ENCODE measurements at regions not wholly inside any gene's neighbourhood (a gene's known extent, or its start where the extent isn't known, plus 50 kb on each side); places are given as distances from the start of the nearest gene placed in this dataset.

GRCh38 chr9:7451062-7451461 lies 348.5 kb downstream of the DMAC1 start:
- Histone ChIP-seq H3K9me3 (ENCODE audit: control insufficient read depth, low read depth, low read length) (no peaks in the 10 kb centered on the region), H4K20me1 (ENCODE audit: control insufficient read depth, extremely low read depth, insufficient read depth, low read length) (no peaks in the 10 kb centered on the region), H3K27ac (ENCODE audit: control insufficient read depth, insufficient read depth, low read length) (no peak overlapping the region), H3K79me2 (ENCODE audit: control insufficient read depth, insufficient read depth, low read length) (no peaks in the 10 kb centered on the region), H3K4me3 (ENCODE audit: control insufficient read depth in 2 of 3, extremely low read depth in 1 of 3, insufficient read depth in 2 of 3, low read depth in 1 of 3, low read length in 3 of 3) (no peak overlapping the region), H3K4me2 (ENCODE audit: control insufficient read depth, extremely low read depth, insufficient read depth, low read depth, low read length) (no peak overlapping the region), H3K36me3 (ENCODE audit: control insufficient read depth in 2 of 2, extremely low read depth in 1 of 2, insufficient read depth in 2 of 2, low read length in 2 of 2) (no peaks in the 10 kb centered on the region), H3K9me1 (ENCODE audit: control insufficient read depth, extremely low read depth, insufficient read depth, low read length) (no peaks in the 10 kb centered on the region), H3K9ac (ENCODE audit: control insufficient read depth, extremely low read depth, insufficient read depth, low read length) (no peak overlapping the region), H2AFZ (ENCODE audit: control insufficient read depth, low read length) (no peak overlapping the region), H3K4me1 (ENCODE audit: control insufficient read depth, extremely low read depth, insufficient read depth, low read length) (no peaks in the 10 kb centered on the region), H3K27me3 (ENCODE audit: control insufficient read depth, extremely low read depth, insufficient read depth, low read length) (no peaks in the 10 kb centered on the region)
- dilution Hi-C loops (cut with MboI; ENCODE audit: extremely low pct_ligation_motif_present, low sequenced_read_pairs) = no loop called here
- no peak for TF ChIP-seq EZH2 (IDR thresholded peaks at IDR 0.05; ENCODE audit: low read length)
- TF ChIP-seq, protein P1, sequence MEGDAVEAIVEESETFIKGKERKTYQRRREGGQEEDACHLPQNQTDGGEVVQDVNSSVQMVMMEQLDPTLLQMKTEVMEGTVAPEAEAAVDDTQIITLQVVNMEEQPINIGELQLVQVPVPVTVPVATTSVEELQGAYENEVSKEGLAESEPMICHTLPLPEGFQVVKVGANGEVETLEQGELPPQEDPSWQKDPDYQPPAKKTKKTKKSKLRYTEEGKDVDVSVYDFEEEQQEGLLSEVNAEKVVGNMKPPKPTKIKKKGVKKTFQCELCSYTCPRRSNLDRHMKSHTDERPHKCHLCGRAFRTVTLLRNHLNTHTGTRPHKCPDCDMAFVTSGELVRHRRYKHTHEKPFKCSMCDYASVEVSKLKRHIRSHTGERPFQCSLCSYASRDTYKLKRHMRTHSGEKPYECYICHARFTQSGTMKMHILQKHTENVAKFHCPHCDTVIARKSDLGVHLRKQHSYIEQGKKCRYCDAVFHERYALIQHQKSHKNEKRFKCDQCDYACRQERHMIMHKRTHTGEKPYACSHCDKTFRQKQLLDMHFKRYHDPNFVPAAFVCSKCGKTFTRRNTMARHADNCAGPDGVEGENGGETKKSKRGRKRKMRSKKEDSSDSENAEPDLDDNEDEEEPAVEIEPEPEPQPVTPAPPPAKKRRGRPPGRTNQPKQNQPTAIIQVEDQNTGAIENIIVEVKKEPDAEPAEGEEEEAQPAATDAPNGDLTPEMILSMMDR (optimal IDR thresholded peaks at IDR 0.05 in 1 of 3, IDR thresholded peaks at IDR 0.05 in 1 of 3, conservative IDR thresholded peaks at IDR 0.05 in 1 of 3; ENCODE audit: extremely low read depth in 1 of 3, insufficient read depth in 2 of 3, low read length in 3 of 3) = no peak
- FAIRE-seq = no peak
- DNase-seq (ENCODE audit: low read depth, low spot score) = no peak

DNA sequence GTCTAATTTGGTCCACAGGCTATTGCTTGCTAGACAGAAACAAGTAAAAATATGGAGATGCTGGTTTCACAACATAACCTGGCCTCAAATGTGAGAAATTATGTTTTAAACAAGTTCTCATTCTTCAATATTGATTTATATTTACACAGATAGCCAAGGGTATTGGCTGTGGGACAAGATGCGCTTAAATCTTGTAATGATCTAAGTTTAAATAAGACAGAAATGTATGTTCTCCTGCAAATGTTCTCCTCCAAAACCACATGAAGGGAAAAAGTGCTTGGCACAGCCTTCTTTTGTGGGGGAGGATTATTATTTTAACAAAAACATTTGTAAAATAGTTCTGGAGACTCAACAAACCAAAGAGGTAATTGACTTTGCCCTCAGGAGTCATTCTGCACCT lies 356.0 kb downstream of the DMAC1 start:
- TF ChIP-seq, protein P1 (optimal IDR thresholded peaks at IDR 0.05 in 1 of 3, IDR thresholded peaks at IDR 0.05 in 1 of 3, conservative IDR thresholded peaks at IDR 0.05 in 1 of 3; ENCODE audit: extremely low read depth in 1 of 3, insufficient read depth in 2 of 3, low read length in 3 of 3) = no peak
- TF ChIP-seq EZH2 (IDR thresholded peaks at IDR 0.05; ENCODE audit: low read length) = no peak
- DNase-seq (ENCODE audit: low read depth, low spot score) = no peak
- dilution Hi-C loops (cut with MboI; ENCODE audit: extremely low pct_ligation_motif_present, low sequenced_read_pairs) = no loop called here

More for the DNA sequence above, 356.0 kb downstream of the DMAC1 start:
- H3K36me3 ChIP-seq (ENCODE audit: control insufficient read depth in 2 of 2, extremely low read depth in 1 of 2, insufficient read depth in 2 of 2, low read length in 2 of 2) = no peaks in the 10 kb centered on the region
- H4K20me1 ChIP-seq (ENCODE audit: control insufficient read depth, extremely low read depth, insufficient read depth, low read length) = no peaks in the 10 kb centered on the region
- H3K9me3 ChIP-seq (ENCODE audit: control insufficient read depth, low read depth, low read length) = no peaks in the 10 kb centered on the region
- H3K4me2 ChIP-seq (ENCODE audit: control insufficient read depth, extremely low read depth, insufficient read depth, low read depth, low read length) = no peak overlapping the region
- no peak overlapping the region for H3K4me3 ChIP-seq (ENCODE audit: control insufficient read depth in 2 of 3, extremely low read depth in 1 of 3, insufficient read depth in 2 of 3, low read depth in 1 of 3, low read length in 3 of 3)
- H3K27ac ChIP-seq (ENCODE audit: control insufficient read depth, insufficient read depth, low read length) = no peak overlapping the region
- H3K9ac ChIP-seq (ENCODE audit: control insufficient read depth, extremely low read depth, insufficient read depth, low read length) = no peak overlapping the region
- H3K27me3 ChIP-seq (ENCODE audit: control insufficient read depth, extremely low read depth, insufficient read depth, low read length) = no peaks in the 10 kb centered on the region
- FAIRE-seq = no peak
- H3K9me1 ChIP-seq (ENCODE audit: control insufficient read depth, extremely low read depth, insufficient read depth, low read length) = no peaks in the 10 kb centered on the region
- H3K79me2 ChIP-seq (ENCODE audit: control insufficient read depth, insufficient read depth, low read length) = no peaks in the 10 kb centered on the region
- H2AFZ ChIP-seq (ENCODE audit: control insufficient read depth, low read length) = no peak overlapping the region
- H3K4me1 ChIP-seq (ENCODE audit: control insufficient read depth, extremely low read depth, insufficient read depth, low read length) = peaks cover 9% of the 10 kb centered on the region

All from keratinocyte (primary cell).